H1 (cell line): ENCODE measurements at regions not wholly inside any gene's neighbourhood (a gene's known extent, or its start where the extent isn't known, plus 50 kb on each side); places are given as distances from the start of the nearest gene placed in this dataset.

Experiments
- CTCF ChIP-seq, 3 experiments: IDR thresholded peaks; 1 replicate in 2 of 3; 2 replicates in 1 of 3; pipeline versions ENCODE4 v1.5.1 to v1.6.1; 2011; ENCODE audit warnings: low read length in 3 of 3, mild to moderate bottlenecking in 3 of 3, inconsistent platforms in 2 of 3, low read depth in 1 of 3, moderate library complexity in 1 of 3; ENCODE audit not compliant: insufficient read depth in 1 of 3; ENCODE audit errors: control extremely low read depth in 1 of 3
- E2F6 ChIP-seq: IDR thresholded peaks from 2 replicates; pipeline ENCODE4 v1.6.1; 2012; ENCODE audit warnings: inconsistent platforms
- EP300 ChIP-seq, 2 experiments: IDR thresholded peaks; 1 replicate in 1 of 2; 2 replicates in 1 of 2; pipeline ENCODE4 v1.6.1; 2011 to 2012; ENCODE audit warnings: low read depth in 2 of 2, low read length in 2 of 2, mild to moderate bottlenecking in 2 of 2, borderline replicate concordance in 1 of 2, inconsistent platforms in 1 of 2, moderate library complexity in 1 of 2
- FOSL1 ChIP-seq: IDR thresholded peaks from 2 replicates; pipeline ENCODE4 v1.6.1; 2011; ENCODE audit warnings: mild to moderate bottlenecking, low read depth, low read length, moderate library complexity; ENCODE audit not compliant: insufficient read depth
- GTF2F1 ChIP-seq: IDR thresholded peaks from 2 replicates; pipeline ENCODE4 v1.6.1; 2012; ENCODE audit warnings: low read depth, low read length, improper control_type of control experiment, borderline replicate concordance
- JUND ChIP-seq: IDR thresholded peaks from 2 replicates; pipeline ENCODE4 v1.6.1; 2011; ENCODE audit warnings: mild to moderate bottlenecking, improper control_type of control experiment, low read length
- KDM5A ChIP-seq: fragments of 200-600 bp; IDR thresholded peaks from 2 replicates; pipeline ENCODE4 v1.7.1; 2012; ENCODE audit warnings: mild to moderate bottlenecking, low read length, inconsistent platforms, mixed read lengths
- MAFK ChIP-seq: IDR thresholded peaks from 2 replicates; pipeline ENCODE4 v1.6.1; 2012; ENCODE audit warnings: low read depth, mild to moderate bottlenecking, improper control_type of control experiment, low read length
- MAX ChIP-seq: IDR thresholded peaks from 2 replicates; pipeline ENCODE4 v1.6.1; 2012; ENCODE audit warnings: inconsistent platforms
- POLR2AphosphoS5 ChIP-seq: IDR thresholded peaks from 2 replicates; pipeline ENCODE4 v1.6.1; 2011; ENCODE audit warnings: low read depth, low read length
- RFX5 ChIP-seq: IDR thresholded peaks from 2 replicates; pipeline ENCODE4 v1.6.1; 2011; ENCODE audit warnings: low read depth, low read length, improper control_type of control experiment, borderline replicate concordance
- TEAD4 ChIP-seq: IDR thresholded peaks from 2 replicates; pipeline ENCODE4 v1.6.1; 2012; ENCODE audit warnings: low read depth, low read length, inconsistent platforms, mixed read lengths
- USF2 ChIP-seq: IDR thresholded peaks from 2 replicates; pipeline ENCODE4 v1.6.1; 2011; ENCODE audit warnings: low read length, improper control_type of control experiment
- ZNF274 ChIP-seq: IDR thresholded peaks from 2 replicates; pipeline ENCODE4 v1.7.0; 2012; ENCODE audit warnings: low read length, borderline replicate concordance; ENCODE audit errors: extremely low read depth

- TF ChIP-seq ZNF274 = no peak
- TF ChIP-seq E2F6 = no peak
- TF ChIP-seq TEAD4 = no peak
- TF ChIP-seq MAFK = no peak
- TF ChIP-seq CTCF (IDR thresholded peaks at IDR 0.05; ENCODE audit: control extremely low read depth in 1 of 3, insufficient read depth in 1 of 3, low read depth in 1 of 3, low read length in 3 of 3) = no peak
- TF ChIP-seq EP300 (IDR thresholded peaks at IDR 0.05; ENCODE audit: borderline replicate concordance in 1 of 2, low read depth in 2 of 2, low read length in 2 of 2) = no peak
- TF ChIP-seq JUND = no peak
- TF ChIP-seq KDM5A = no peak
- no peak for TF ChIP-seq FOSL1
- no peak for TF ChIP-seq GTF2F1
- TF ChIP-seq POLR2AphosphoS5 = no peak
- TF ChIP-seq MAX = no peak
- no peak for TF ChIP-seq RFX5
- TF ChIP-seq USF2 = no peak
Measured at GRCh38 chr18:44370861-44371260, 309.8 kb upstream of the SETBP1 start.
